ENCODE measurements at regions not wholly inside any gene's neighbourhood (a gene's known extent, or its start where the extent isn't known, plus 50 kb on each side); places are given as distances from the start of the nearest gene placed in this dataset.

- Histone ChIP-seq H3K27me3 (no peaks in the 10 kb centered on the region), H3K4me1 (no peaks in the 10 kb centered on the region), H3K4me3 (no peak overlapping the region), H3K27ac (no peak overlapping the region), H3K9me3 (no peaks in the 10 kb centered on the region), H3K36me3 (no peaks in the 10 kb centered on the region)
- no peak for TF ChIP-seq CTCF (IDR thresholded peaks at IDR 0.05)
- intact Hi-C loops (cut with DNase I) = no loop called here
- DNase-seq (no peak), ATAC-seq (no peak)
Measured at GRCh38 chr21:16605597-16605996, 875.8 kb downstream of the USP25 start.

GRCh38 chr21:16606271-16606670 lies 876.5 kb downstream of the USP25 start:
- H3K36me3 ChIP-seq = no peaks in the 10 kb centered on the region
- no peak overlapping the region for H3K27ac ChIP-seq
- DNase-seq (no peak), ATAC-seq (no peak)
- H3K4me3 ChIP-seq = no peak overlapping the region
- no peak for TF ChIP-seq CTCF (IDR thresholded peaks at IDR 0.05)
- no peaks in the 10 kb centered on the region for H3K9me3 ChIP-seq
- intact Hi-C loops (cut with DNase I) = no loop called here
- H3K4me1 ChIP-seq = no peaks in the 10 kb centered on the region
- H3K27me3 ChIP-seq = no peaks in the 10 kb centered on the region

GRCh38 chr21:16608209-16608830 lies 878.5 kb downstream of the USP25 start:
- Histone ChIP-seq H3K4me1 (no peaks in the 10 kb centered on the region), H3K27ac (no peak overlapping the region), H3K36me3 (no peaks in the 10 kb centered on the region), H3K9me3 (no peaks in the 10 kb centered on the region), H3K4me3 (no peak overlapping the region), H3K27me3 (no peaks in the 10 kb centered on the region)
- DNase-seq = no peak
- no peak for TF ChIP-seq CTCF (IDR thresholded peaks at IDR 0.05)
- no peak for ATAC-seq
- intact Hi-C loops (cut with DNase I) = no loop called here

- no peaks in the 10 kb centered on the region for H3K36me3 ChIP-seq
- no peaks in the 10 kb centered on the region for H3K27me3 ChIP-seq
- ATAC-seq = no peak
- intact Hi-C loops (cut with DNase I) = no loop called here
- H3K4me1 ChIP-seq = no peaks in the 10 kb centered on the region
- DNase-seq = no peak
- no peaks in the 10 kb centered on the region for H3K9me3 ChIP-seq
- H3K27ac ChIP-seq = no peak overlapping the region
- no peak for TF ChIP-seq CTCF (IDR thresholded peaks at IDR 0.05)
- H3K4me3 ChIP-seq = no peak overlapping the region
Measured at GRCh38 chr21:16619281-16619680, 889.5 kb downstream of the USP25 start.

GRCh38 chr21:16620786-16621320 lies 891.1 kb downstream of the USP25 start:
- H3K4me3 ChIP-seq = no peak overlapping the region
- DNase-seq (no peak), ATAC-seq (no peak)
- intact Hi-C loops (cut with DNase I) = no loop called here
- no peaks in the 10 kb centered on the region for H3K4me1 ChIP-seq
- H3K27me3 ChIP-seq = no peaks in the 10 kb centered on the region
- H3K27ac ChIP-seq = no peak overlapping the region
- no peaks in the 10 kb centered on the region for H3K9me3 ChIP-seq
- TF ChIP-seq CTCF (IDR thresholded peaks at IDR 0.05) = no peak
- H3K36me3 ChIP-seq = no peaks in the 10 kb centered on the region
